Brain microvascular endothelial cell (primary cell): ENCODE measurements at regions not wholly inside any gene's neighbourhood (a gene's known extent, or its start where the extent isn't known, plus 50 kb on each side); places are given as distances from the start of the nearest gene placed in this dataset.
"Not testable (repeated sequence)": the region's sequence is repeated elsewhere in the genome, so short reads cannot be mapped to it uniquely, and the experiment has no call there.

Experiments
- DNase-seq: peaks from one replicate; pipeline ENCODE4 v3.0.0-alpha.2; 2020
- H3K27ac ChIP-seq: fragments of 250-450 bp; sonication (Bioruptor Pico); 2 replicates; pipeline ENCODE4 v1.5.1; 2020; ENCODE audit warnings: mild to moderate bottlenecking, moderate library complexity
- H3K27me3 ChIP-seq: fragments of 250-450 bp; sonication (Bioruptor Pico); replicated peaks from 2 replicates; pipeline ENCODE4 v1.5.1; 2020; ENCODE audit warnings: mild to moderate bottlenecking
- H3K36me3 ChIP-seq: fragments of 250-450 bp; sonication (Bioruptor Pico); replicated peaks from 2 replicates; pipeline ENCODE4 v1.5.1; 2020; ENCODE audit warnings: mild to moderate bottlenecking
- H3K4me3 ChIP-seq: 2 replicates; pipeline ENCODE4 v1.5.1; 2011; ENCODE audit warnings: low read depth, mild to moderate bottlenecking, control low read depth, low read length, moderate library complexity
- CTCF ChIP-seq: IDR thresholded peaks from 2 replicates; pipeline ENCODE4 v1.5.1; 2011; ENCODE audit warnings: low read depth, mild to moderate bottlenecking, moderate library complexity, low read length, control low read depth, inconsistent platforms; ENCODE audit errors: missing control alignments
- in situ Hi-C: cut with HindIII; loops from 2 replicates; pipeline ENCODE4 v1.10.0; 2017; ENCODE audit warnings: low sequenced_read_pairs, low pct_ligation_motif_present

- no peak for DNase-seq
- in situ Hi-C loops: no loop called here
- Histone ChIP-seq H3K27ac (no peak overlapping the region), H3K4me3 (no peak overlapping the region), H3K36me3 (no peaks in the 10 kb centered on the region), H3K27me3 (no peaks in the 10 kb centered on the region)
- no peak for TF ChIP-seq CTCF
Observed at GRCh38 chr7:142529591-142529990, 219.7 kb upstream of the PRSS1 start.

- TF ChIP-seq CTCF: peak; percentile 31
- H3K27ac ChIP-seq: no peak overlapping the region
- H3K36me3 ChIP-seq: no peaks in the 10 kb centered on the region
- H3K27me3 ChIP-seq: no peaks in the 10 kb centered on the region
- H3K4me3 ChIP-seq: peak overlapping the region; percentile 18
- in situ Hi-C loops: no loop called here
- DNase-seq: no peak
Observed at GRCh38 chr7:142528608-142529408, 220.5 kb upstream of the PRSS1 start.

GRCh38 chr7:142523821-142524460 is 225.3 kb upstream of the PRSS1 start:
- DNase-seq: no peak
- Histone ChIP-seq H3K4me3 (no peak overlapping the region), H3K27me3 (no peaks in the 10 kb centered on the region), H3K27ac (no peak overlapping the region), H3K36me3 (no peaks in the 10 kb centered on the region)
- TF ChIP-seq CTCF: peak; percentile 46
- in situ Hi-C loops: no loop called here

- DNase-seq: no peak
- no peak overlapping the region for H3K4me3 ChIP-seq
- in situ Hi-C loops: no loop called here
- no peaks in the 10 kb centered on the region for H3K27me3 ChIP-seq
- H3K27ac ChIP-seq: no peak overlapping the region
- H3K36me3 ChIP-seq: no peaks in the 10 kb centered on the region
- TF ChIP-seq CTCF: no peak
Observed at GRCh38 chr7:142522735-142523134, 226.5 kb upstream of the PRSS1 start.

- H3K27me3 ChIP-seq, H3K4me3 ChIP-seq, in situ Hi-C loops, H3K27ac ChIP-seq, DNase-seq, H3K36me3 ChIP-seq: not testable (repeated sequence)
- TF ChIP-seq CTCF: peak; percentile 75
Observed at GRCh38 chr7:142520885-142521284, 228.4 kb upstream of the PRSS1 start.

- DNase-seq, in situ Hi-C loops, H3K4me3 ChIP-seq, H3K36me3 ChIP-seq, H3K27me3 ChIP-seq, H3K27ac ChIP-seq: not testable (repeated sequence)
Observed at GRCh38 chr7:142520455-142520854, 228.8 kb upstream of the PRSS1 start.
